ENCODE measurements at regions not wholly inside any gene's neighbourhood (a gene's known extent, or its start where the extent isn't known, plus 50 kb on each side); places are given as distances from the start of the nearest gene placed in this dataset.

DNA sequence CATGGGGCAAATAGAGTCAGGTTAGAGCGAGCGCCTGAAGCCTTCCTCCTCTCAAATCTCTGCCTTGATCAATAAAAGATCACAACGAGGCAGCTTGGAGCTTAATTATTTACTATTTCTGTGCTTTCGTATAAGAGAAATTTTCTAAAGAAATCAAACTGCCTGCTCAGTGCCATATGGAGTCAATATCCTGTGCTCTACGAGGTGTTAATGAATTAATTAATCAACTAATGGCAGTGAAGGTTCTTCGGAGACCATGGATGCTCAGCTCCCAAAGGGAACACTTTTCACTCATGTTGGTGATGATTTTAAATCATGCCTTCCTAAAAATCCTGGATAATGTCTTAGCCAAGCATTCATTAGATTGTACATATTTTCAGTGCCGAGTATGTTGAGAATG is 153.5 kb upstream of the PPP2R3A start:
- H3K4me2 ChIP-seq (ENCODE audit: low read length) = no peak overlapping the region
- H3K18ac ChIP-seq (ENCODE audit: low read length) = no peak overlapping the region
- H3K27ac ChIP-seq (ENCODE audit: low read depth, low read length) = no peak overlapping the region
- no peaks in the 10 kb centered on the region for H3K27me3 ChIP-seq (ENCODE audit: insufficient read depth, low read length, poor library complexity)
- H3K4me3 ChIP-seq (ENCODE audit: low read length) = no peak overlapping the region
- H2BK5ac ChIP-seq (ENCODE audit: low read length) = no peak overlapping the region
- no peak overlapping the region for H2BK120ac ChIP-seq (ENCODE audit: low read depth, low read length)
- no peaks in the 10 kb centered on the region for H3K79me1 ChIP-seq (ENCODE audit: low read length)
- H2BK15ac ChIP-seq (replicated peaks; ENCODE audit: low read depth) = no peak overlapping the region
- no CpG with 5 or more reads among the region's 7 CpGs for WGBS (ENCODE audit: extremely low coverage, insufficient coverage, low lambda C conversion rate)
- no peak overlapping the region for H3K4ac ChIP-seq (ENCODE audit: low read depth, low read length)
- H2AK5ac ChIP-seq (ENCODE audit: low read length) = no peak overlapping the region
- DNase-seq = no peak
- no peak overlapping the region for H3K9ac ChIP-seq (ENCODE audit: low read length)
- H4K8ac ChIP-seq (ENCODE audit: low read depth, low read length) = no peak overlapping the region
- H3K36me3 ChIP-seq (ENCODE audit: control insufficient read depth, insufficient read depth, low read length) = no peaks in the 10 kb centered on the region
- no peak overlapping the region for H4K5ac ChIP-seq (ENCODE audit: low read length)
- no peak overlapping the region for H3K23ac ChIP-seq (ENCODE audit: low read length)
- no peaks in the 10 kb centered on the region for H3K79me2 ChIP-seq (ENCODE audit: control insufficient read depth, insufficient read depth, low read length)
- H3K56ac ChIP-seq (ENCODE audit: low read length) = no peak overlapping the region
- H3K4me1 ChIP-seq (ENCODE audit: control insufficient read depth, low read depth, low read length) = no peaks in the 10 kb centered on the region

- H3K23ac ChIP-seq (ENCODE audit: low read length) = no peak overlapping the region
- H2BK15ac ChIP-seq (replicated peaks; ENCODE audit: low read depth) = no peak overlapping the region
- H3K79me1 ChIP-seq (ENCODE audit: low read length) = no peaks in the 10 kb centered on the region
- H3K36me3 ChIP-seq (ENCODE audit: control insufficient read depth, insufficient read depth, low read length) = no peaks in the 10 kb centered on the region
- DNase-seq = no peak
- H3K4me2 ChIP-seq (ENCODE audit: low read length) = no peak overlapping the region
- H3K4me3 ChIP-seq (ENCODE audit: low read length) = no peak overlapping the region
- no peak overlapping the region for H3K18ac ChIP-seq (ENCODE audit: low read length)
- no peak overlapping the region for H4K5ac ChIP-seq (ENCODE audit: low read length)
- H3K4me1 ChIP-seq (ENCODE audit: control insufficient read depth, low read depth, low read length) = no peaks in the 10 kb centered on the region
- no peak overlapping the region for H2BK5ac ChIP-seq (ENCODE audit: low read length)
- H3K9ac ChIP-seq (ENCODE audit: low read length) = no peak overlapping the region
- H2BK120ac ChIP-seq (ENCODE audit: low read depth, low read length) = no peak overlapping the region
- H3K79me2 ChIP-seq (ENCODE audit: control insufficient read depth, insufficient read depth, low read length) = no peaks in the 10 kb centered on the region
- no peak overlapping the region for H2AK5ac ChIP-seq (ENCODE audit: low read length)
- no peak overlapping the region for H3K56ac ChIP-seq (ENCODE audit: low read length)
- H3K4ac ChIP-seq (ENCODE audit: low read depth, low read length) = no peak overlapping the region
- no peak overlapping the region for H4K8ac ChIP-seq (ENCODE audit: low read depth, low read length)
- no peak overlapping the region for H3K27ac ChIP-seq (ENCODE audit: low read depth, low read length)
- no peaks in the 10 kb centered on the region for H3K27me3 ChIP-seq (ENCODE audit: insufficient read depth, low read length, poor library complexity)
These were observed 131.1 kb upstream of the PPP2R3A start for GRCh38 chr3:135834465-135834864.

DNA sequence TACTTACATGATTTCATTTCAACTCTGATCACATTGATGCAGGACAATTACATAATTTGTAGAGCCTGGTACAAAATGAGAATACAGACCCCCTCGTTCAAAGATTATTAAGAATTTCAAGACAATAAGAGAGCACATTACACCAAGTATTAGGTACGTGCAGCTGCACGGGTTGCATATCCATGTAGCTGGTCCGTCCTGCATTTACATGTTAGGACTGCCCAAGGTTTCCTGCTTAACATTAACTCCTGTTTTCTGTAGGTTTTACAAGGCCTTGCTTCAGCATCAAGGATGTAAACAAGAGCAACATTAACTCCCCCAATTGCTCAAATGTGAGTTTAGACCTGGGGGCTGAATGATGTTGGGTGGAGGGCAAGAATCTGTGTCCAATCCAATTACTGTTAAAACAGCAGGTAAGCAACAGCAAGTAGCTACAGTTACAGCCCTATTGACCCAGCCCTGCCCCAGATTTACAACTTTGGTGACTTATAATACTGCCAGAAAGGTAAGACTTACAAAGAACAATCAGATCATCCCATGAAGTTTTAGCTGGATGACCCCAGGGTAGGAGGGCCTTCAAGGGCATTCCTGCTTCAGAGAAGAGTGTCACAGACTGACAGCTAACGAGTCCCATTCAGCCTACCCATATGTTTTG is 127.4 kb upstream of the PPP2R3A start:
- H3K4me2 ChIP-seq (ENCODE audit: low read length) = no peak overlapping the region
- no peak overlapping the region for H4K8ac ChIP-seq (ENCODE audit: low read depth, low read length)
- no peaks in the 10 kb centered on the region for H3K27me3 ChIP-seq (ENCODE audit: insufficient read depth, low read length, poor library complexity)
- DNase-seq = no peak
- no peak overlapping the region for H2BK120ac ChIP-seq (ENCODE audit: low read depth, low read length)
- H3K36me3 ChIP-seq (ENCODE audit: control insufficient read depth, insufficient read depth, low read length) = no peaks in the 10 kb centered on the region
- no CpG with 5 or more reads among the region's 5 CpGs for WGBS (ENCODE audit: extremely low coverage, insufficient coverage, low lambda C conversion rate)
- H2BK5ac ChIP-seq (ENCODE audit: low read length) = no peak overlapping the region
- no peak overlapping the region for H4K5ac ChIP-seq (ENCODE audit: low read length)
- no peak overlapping the region for H3K23ac ChIP-seq (ENCODE audit: low read length)
- no peak overlapping the region for H3K4me3 ChIP-seq (ENCODE audit: low read length)
- H2BK15ac ChIP-seq (replicated peaks; ENCODE audit: low read depth) = no peak overlapping the region
- no peak overlapping the region for H2AK5ac ChIP-seq (ENCODE audit: low read length)
- H3K79me1 ChIP-seq (ENCODE audit: low read length) = no peaks in the 10 kb centered on the region
- H3K79me2 ChIP-seq (ENCODE audit: control insufficient read depth, insufficient read depth, low read length) = no peaks in the 10 kb centered on the region
- no peak overlapping the region for H3K56ac ChIP-seq (ENCODE audit: low read length)
- H3K4ac ChIP-seq (ENCODE audit: low read depth, low read length) = no peak overlapping the region
- no peak overlapping the region for H3K27ac ChIP-seq (ENCODE audit: low read depth, low read length)
- no peak overlapping the region for H3K9ac ChIP-seq (ENCODE audit: low read length)
- no peak overlapping the region for H3K18ac ChIP-seq (ENCODE audit: low read length)
- no peaks in the 10 kb centered on the region for H3K4me1 ChIP-seq (ENCODE audit: control insufficient read depth, low read depth, low read length)

DNA sequence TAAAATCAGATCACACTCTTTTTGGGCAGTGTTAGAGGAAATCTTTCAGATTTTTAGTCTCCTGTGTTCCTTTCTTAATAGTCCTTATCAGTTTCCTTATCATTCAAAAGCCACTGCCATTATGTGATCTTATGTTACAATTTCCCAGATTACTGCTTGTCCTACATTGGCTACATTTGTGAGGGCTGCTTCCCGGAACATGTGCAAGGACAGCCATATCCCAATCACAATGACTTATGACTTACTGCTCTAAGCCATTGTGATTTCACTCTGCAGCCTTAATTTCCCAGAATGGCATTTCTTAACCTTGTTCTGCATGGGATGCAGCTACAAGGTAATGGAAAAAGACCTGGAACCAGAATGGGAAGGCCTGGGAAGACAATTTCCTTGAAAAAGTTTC is 125.1 kb upstream of the PPP2R3A start:
- no peak overlapping the region for H4K8ac ChIP-seq (ENCODE audit: low read depth, low read length)
- no peak overlapping the region for H4K5ac ChIP-seq (ENCODE audit: low read length)
- H2AK5ac ChIP-seq (ENCODE audit: low read length) = no peak overlapping the region
- no peak overlapping the region for H3K27ac ChIP-seq (ENCODE audit: low read depth, low read length)
- H3K79me1 ChIP-seq (ENCODE audit: low read length) = no peaks in the 10 kb centered on the region
- no peak overlapping the region for H2BK5ac ChIP-seq (ENCODE audit: low read length)
- H3K9ac ChIP-seq (ENCODE audit: low read length) = no peak overlapping the region
- H3K4ac ChIP-seq (ENCODE audit: low read depth, low read length) = no peak overlapping the region
- H3K27me3 ChIP-seq (ENCODE audit: insufficient read depth, low read length, poor library complexity) = no peaks in the 10 kb centered on the region
- DNase-seq = no peak
- H3K23ac ChIP-seq (ENCODE audit: low read length) = no peak overlapping the region
- no CpG with 5 or more reads among the region's 1 CpG for WGBS (ENCODE audit: extremely low coverage, insufficient coverage, low lambda C conversion rate)
- H3K36me3 ChIP-seq (ENCODE audit: control insufficient read depth, insufficient read depth, low read length) = no peaks in the 10 kb centered on the region
- H3K56ac ChIP-seq (ENCODE audit: low read length) = no peak overlapping the region
- no peak overlapping the region for H3K4me3 ChIP-seq (ENCODE audit: low read length)
- H2BK120ac ChIP-seq (ENCODE audit: low read depth, low read length) = no peak overlapping the region
- H3K79me2 ChIP-seq (ENCODE audit: control insufficient read depth, insufficient read depth, low read length) = no peaks in the 10 kb centered on the region
- no peak overlapping the region for H2BK15ac ChIP-seq (replicated peaks; ENCODE audit: low read depth)
- no peaks in the 10 kb centered on the region for H3K4me1 ChIP-seq (ENCODE audit: control insufficient read depth, low read depth, low read length)
- H3K18ac ChIP-seq (ENCODE audit: low read length) = no peak overlapping the region
- no peak overlapping the region for H3K4me2 ChIP-seq (ENCODE audit: low read length)

- H3K4me1 ChIP-seq (ENCODE audit: control insufficient read depth, low read depth, low read length) = no peaks in the 10 kb centered on the region
- H3K79me2 ChIP-seq (ENCODE audit: control insufficient read depth, insufficient read depth, low read length) = no peaks in the 10 kb centered on the region
- no peaks in the 10 kb centered on the region for H3K27me3 ChIP-seq (ENCODE audit: insufficient read depth, low read length, poor library complexity)
- no peak overlapping the region for H3K4ac ChIP-seq (ENCODE audit: low read depth, low read length)
- H2BK15ac ChIP-seq (replicated peaks; ENCODE audit: low read depth) = no peak overlapping the region
- no peak overlapping the region for H3K9ac ChIP-seq (ENCODE audit: low read length)
- no peak overlapping the region for H2AK5ac ChIP-seq (ENCODE audit: low read length)
- no peak for DNase-seq
- no peak overlapping the region for H2BK120ac ChIP-seq (ENCODE audit: low read depth, low read length)
- no peak overlapping the region for H4K5ac ChIP-seq (ENCODE audit: low read length)
- no peak overlapping the region for H2BK5ac ChIP-seq (ENCODE audit: low read length)
- no peak overlapping the region for H3K23ac ChIP-seq (ENCODE audit: low read length)
- no peak overlapping the region for H3K4me3 ChIP-seq (ENCODE audit: low read length)
- no peak overlapping the region for H3K4me2 ChIP-seq (ENCODE audit: low read length)
- H3K27ac ChIP-seq (ENCODE audit: low read depth, low read length) = no peak overlapping the region
- no peak overlapping the region for H4K8ac ChIP-seq (ENCODE audit: low read depth, low read length)
- no peak overlapping the region for H3K56ac ChIP-seq (ENCODE audit: low read length)
- H3K36me3 ChIP-seq (ENCODE audit: control insufficient read depth, insufficient read depth, low read length) = no peaks in the 10 kb centered on the region
- H3K18ac ChIP-seq (ENCODE audit: low read length) = no peak overlapping the region
- no peaks in the 10 kb centered on the region for H3K79me1 ChIP-seq (ENCODE audit: low read length)
These were observed 121.1 kb upstream of the PPP2R3A start for GRCh38 chr3:135844386-135844785.

DNA sequence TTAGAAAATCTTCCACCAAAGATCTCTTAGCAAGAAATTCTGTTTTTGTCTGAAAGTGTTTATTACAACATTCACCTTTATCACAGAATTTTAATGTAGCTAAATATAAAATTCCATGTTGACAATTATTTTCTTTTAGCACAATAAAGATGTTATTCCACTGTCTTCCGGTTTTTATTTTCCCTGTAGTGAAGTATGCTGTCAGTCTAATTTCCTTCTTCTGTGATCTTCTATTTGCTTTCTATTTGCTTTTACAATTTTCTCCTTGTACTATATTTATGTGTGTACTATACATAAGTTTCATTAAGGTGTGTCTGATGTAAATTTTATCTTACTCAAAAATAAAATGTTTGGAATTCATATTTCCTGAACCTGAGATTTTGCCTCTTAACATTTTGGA is 117.5 kb upstream of the PPP2R3A start:
- H2BK15ac ChIP-seq (replicated peaks; ENCODE audit: low read depth) = no peak overlapping the region
- no peaks in the 10 kb centered on the region for H3K4me1 ChIP-seq (ENCODE audit: control insufficient read depth, low read depth, low read length)
- H2BK5ac ChIP-seq (ENCODE audit: low read length) = no peak overlapping the region
- no peak for DNase-seq
- H3K27me3 ChIP-seq (ENCODE audit: insufficient read depth, low read length, poor library complexity) = no peaks in the 10 kb centered on the region
- no peak overlapping the region for H3K23ac ChIP-seq (ENCODE audit: low read length)
- no peak overlapping the region for H2AK5ac ChIP-seq (ENCODE audit: low read length)
- no peak overlapping the region for H3K9ac ChIP-seq (ENCODE audit: low read length)
- no peak overlapping the region for H3K18ac ChIP-seq (ENCODE audit: low read length)
- no peaks in the 10 kb centered on the region for H3K79me1 ChIP-seq (ENCODE audit: low read length)
- no peak overlapping the region for H3K4me3 ChIP-seq (ENCODE audit: low read length)
- H3K79me2 ChIP-seq (ENCODE audit: control insufficient read depth, insufficient read depth, low read length) = no peaks in the 10 kb centered on the region
- H3K27ac ChIP-seq (ENCODE audit: low read depth, low read length) = no peak overlapping the region
- H3K36me3 ChIP-seq (ENCODE audit: control insufficient read depth, insufficient read depth, low read length) = no peaks in the 10 kb centered on the region
- H3K4me2 ChIP-seq (ENCODE audit: low read length) = no peak overlapping the region
- H4K5ac ChIP-seq (ENCODE audit: low read length) = no peak overlapping the region
- no peak overlapping the region for H2BK120ac ChIP-seq (ENCODE audit: low read depth, low read length)
- no peak overlapping the region for H3K4ac ChIP-seq (ENCODE audit: low read depth, low read length)
- WGBS (ENCODE audit: extremely low coverage, insufficient coverage, low lambda C conversion rate) = no CpG with 5 or more reads among the region's 1 CpG
- no peak overlapping the region for H3K56ac ChIP-seq (ENCODE audit: low read length)
- no peak overlapping the region for H4K8ac ChIP-seq (ENCODE audit: low read depth, low read length)

Data from mesendoderm (in vitro differentiated cells).